ENCODE measurements at regions not wholly inside any gene's neighbourhood (a gene's known extent, or its start where the extent isn't known, plus 50 kb on each side); places are given as distances from the start of the nearest gene placed in this dataset.

GRCh38 chr21:25323356-25323949 is 283.8 kb downstream of the MRPL39 start:
- no peak for DNase-seq

- no peak for DNase-seq
These were observed 293.0 kb downstream of the MRPL39 start for GRCh38 chr21:25314247-25314646.

GRCh38 chr21:25313829-25314228 is 293.5 kb downstream of the MRPL39 start:
- DNase-seq = no peak

- DNase-seq = no peak
These were observed 299.8 kb downstream of the MRPL39 start for GRCh38 chr21:25307489-25307888.

- no peak for DNase-seq
These were observed 302.7 kb downstream of the MRPL39 start for GRCh38 chr21:25304611-25305010.

GRCh38 chr21:25300632-25301031 is 306.6 kb downstream of the MRPL39 start:
- DNase-seq = no peak

- no peak for DNase-seq
These were observed 308.5 kb downstream of the MRPL39 start for GRCh38 chr21:25298512-25299491.

- DNase-seq = no peak
These were observed 310.2 kb downstream of the MRPL39 start for GRCh38 chr21:25297117-25297516.

GRCh38 chr21:25296252-25296651 is 311.0 kb downstream of the MRPL39 start:
- DNase-seq = no peak

GRCh38 chr21:25292396-25292795 is 314.9 kb downstream of the MRPL39 start:
- DNase-seq = no peak

- DNase-seq = peak; percentile 39
These were observed 323.6 kb downstream of the MRPL39 start for GRCh38 chr21:25283720-25284119.

GRCh38 chr21:25281134-25281533 is 326.1 kb downstream of the MRPL39 start:
- no peak for DNase-seq

GRCh38 chr21:25280061-25280460 is 327.2 kb downstream of the MRPL39 start:
- no peak for DNase-seq

GRCh38 chr21:25273959-25274358 is 333.3 kb downstream of the MRPL39 start:
- no peak for DNase-seq

- DNase-seq = no peak
These were observed 352.6 kb downstream of the MRPL39 start for GRCh38 chr21:25254491-25255174.

GRCh38 chr21:25246546-25246945 is 360.7 kb downstream of the MRPL39 start:
- DNase-seq = no peak

- DNase-seq = no peak
These were observed 362.5 kb downstream of the MRPL39 start for GRCh38 chr21:25244735-25245134.

- no peak for DNase-seq
These were observed 363.5 kb downstream of the MRPL39 start for GRCh38 chr21:25243808-25244207.

- DNase-seq = no peak
These were observed 366.3 kb downstream of the MRPL39 start for GRCh38 chr21:25240974-25241373.

GRCh38 chr21:25234857-25235801 is 372.2 kb downstream of the MRPL39 start:
- DNase-seq = peak; percentile 1

- no peak for DNase-seq
These were observed 386.3 kb downstream of the MRPL39 start for GRCh38 chr21:25220954-25221353.

GRCh38 chr21:25220169-25220568 is 387.1 kb downstream of the MRPL39 start:
- no peak for DNase-seq
